SKM-1 (cell line): ENCODE measurements at regions not wholly inside any gene's neighbourhood (a gene's known extent, or its start where the extent isn't known, plus 50 kb on each side); places are given as distances from the start of the nearest gene placed in this dataset.

Experiments
- DNase-seq: peaks from one replicate; lab custom pipeline; 2025; ENCODE audit not compliant: unreplicated experiment; lab: John Stamatoyannopoulos, UW

- no peak for DNase-seq
Observed at GRCh38 chr12:63266988-63267387, 116.0 kb upstream of the AVPR1A start.

GRCh38 chr12:63264629-63265028, 113.6 kb upstream of the AVPR1A start:
- no peak for DNase-seq

GRCh38 chr12:63250486-63250885, 99.5 kb upstream of the AVPR1A start:
- DNase-seq = no peak

DNA sequence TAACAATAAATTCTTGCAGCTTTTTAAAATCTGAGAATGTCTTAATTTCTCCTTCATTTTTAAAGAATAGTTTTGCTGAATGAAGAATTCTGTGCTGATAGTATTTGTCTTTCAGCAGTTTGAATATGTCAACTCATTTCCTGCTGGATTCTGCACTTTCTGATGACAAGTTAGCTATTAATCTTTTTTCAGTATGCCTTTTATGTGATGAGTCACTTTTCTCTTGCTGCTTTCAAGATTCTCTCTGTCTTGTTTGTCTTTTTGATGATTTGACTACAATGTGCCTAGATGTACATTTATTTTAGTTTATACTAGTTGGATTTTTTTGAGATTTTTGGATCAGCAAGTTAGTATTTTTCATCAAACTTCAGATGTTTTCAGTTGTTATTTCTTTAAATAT, 87.9 kb upstream of the AVPR1A start:
- no peak for DNase-seq

DNA sequence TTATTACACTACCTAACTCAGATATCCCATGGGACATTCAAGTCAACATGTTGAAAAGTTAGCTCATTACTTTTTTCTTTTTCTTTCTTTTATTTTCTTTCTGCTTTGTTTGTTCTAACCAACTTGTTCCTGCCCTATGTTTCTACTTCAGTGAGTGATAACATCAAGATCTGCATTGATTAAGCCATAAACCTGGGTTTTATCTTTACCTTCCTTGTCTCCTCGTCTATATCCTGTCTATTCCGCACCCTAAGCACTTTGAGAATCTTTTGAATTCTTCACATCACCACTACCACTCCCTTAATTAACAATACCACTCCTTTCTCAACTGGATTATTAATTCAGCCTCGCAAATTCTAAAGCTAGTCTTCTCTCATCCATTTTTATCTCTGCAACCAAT, 81.9 kb upstream of the AVPR1A start:
- no peak for DNase-seq

- no peak for DNase-seq
Observed at GRCh38 chr12:63228853-63229252, 77.9 kb upstream of the AVPR1A start.

GRCh38 chr12:63226792-63227463, 75.9 kb upstream of the AVPR1A start:
- DNase-seq = no peak

- DNase-seq = no peak
Observed at GRCh38 chr12:63224396-63224795, 73.4 kb upstream of the AVPR1A start.

- no peak for DNase-seq
Observed at GRCh38 chr12:63223128-63223527, 72.1 kb upstream of the AVPR1A start.

DNA sequence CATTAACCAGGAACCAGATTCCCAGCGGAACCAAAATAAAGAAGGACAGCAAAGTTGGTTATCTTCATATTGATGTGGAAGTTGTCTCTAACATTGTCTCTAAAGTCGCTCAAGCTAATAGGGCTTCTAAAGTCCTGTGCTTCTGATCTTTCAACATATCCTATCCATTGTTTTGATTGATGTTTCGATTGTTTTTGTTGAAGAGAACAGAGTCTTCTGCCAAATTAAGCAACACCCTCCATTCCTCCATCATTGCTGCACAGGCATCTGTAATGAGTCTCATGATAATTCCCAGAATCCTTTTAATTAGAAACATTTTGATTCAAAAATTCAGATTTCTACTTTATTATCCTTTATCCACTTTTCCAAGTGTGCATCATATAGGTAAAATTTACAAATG, 71.6 kb upstream of the AVPR1A start:
- no peak for DNase-seq

DNA sequence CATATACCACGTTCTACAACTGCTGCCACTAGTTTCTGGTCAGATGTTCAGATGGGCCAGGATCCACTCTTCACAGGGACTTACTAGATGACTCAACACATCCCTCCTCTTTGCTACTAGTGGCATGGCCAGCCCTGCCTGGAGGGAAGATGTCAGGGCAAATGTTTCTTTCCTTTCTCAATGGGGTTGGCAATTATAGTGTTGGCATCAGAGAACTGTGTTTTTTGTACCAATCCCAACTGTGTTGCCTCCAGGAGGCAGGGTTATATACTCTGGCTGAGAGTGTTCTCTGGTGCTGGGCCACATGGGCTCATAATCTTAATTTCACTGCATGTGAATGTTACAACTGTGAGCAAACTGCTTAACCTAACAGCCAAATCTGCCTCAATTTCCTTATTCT, 69.9 kb upstream of the AVPR1A start:
- DNase-seq = no peak

DNA sequence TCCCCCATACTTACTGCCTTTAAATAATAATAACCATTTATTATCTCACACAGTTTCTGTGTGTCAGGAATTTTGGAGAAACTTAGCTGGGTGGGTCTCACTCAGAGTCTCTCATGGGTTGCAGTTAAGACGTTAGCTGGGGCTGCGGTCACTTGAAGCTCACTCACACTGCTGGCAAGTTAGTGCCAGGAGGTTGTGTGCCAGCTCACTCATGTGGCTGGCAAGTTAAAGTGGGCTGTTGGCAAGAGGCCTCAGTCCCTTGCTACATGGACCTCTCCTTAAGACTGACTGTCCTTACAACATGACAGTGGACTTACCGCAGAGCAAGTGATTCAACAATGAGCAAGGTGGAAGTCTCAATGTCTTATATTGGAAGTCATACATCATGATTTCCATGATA, 61.3 kb upstream of the AVPR1A start:
- DNase-seq = no peak

DNA sequence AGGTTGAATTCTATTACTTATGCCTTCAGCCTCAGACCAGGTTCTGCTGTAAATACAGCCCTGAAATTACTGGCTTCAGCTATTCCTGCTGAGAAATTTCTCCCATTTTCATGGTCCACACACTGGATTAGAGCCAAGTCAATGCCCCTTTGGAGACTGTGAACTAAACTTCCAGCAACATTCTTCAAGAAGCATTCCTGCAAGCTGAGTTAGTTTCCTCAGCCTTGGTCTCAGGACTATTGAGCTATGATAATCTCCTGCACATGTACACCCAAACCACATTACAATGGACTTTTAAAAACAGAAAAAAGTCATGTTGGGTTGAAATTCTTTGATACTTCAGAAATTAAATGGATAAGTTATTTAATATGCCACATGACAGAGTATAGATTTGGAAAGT, 58.0 kb upstream of the AVPR1A start:
- no peak for DNase-seq

DNA sequence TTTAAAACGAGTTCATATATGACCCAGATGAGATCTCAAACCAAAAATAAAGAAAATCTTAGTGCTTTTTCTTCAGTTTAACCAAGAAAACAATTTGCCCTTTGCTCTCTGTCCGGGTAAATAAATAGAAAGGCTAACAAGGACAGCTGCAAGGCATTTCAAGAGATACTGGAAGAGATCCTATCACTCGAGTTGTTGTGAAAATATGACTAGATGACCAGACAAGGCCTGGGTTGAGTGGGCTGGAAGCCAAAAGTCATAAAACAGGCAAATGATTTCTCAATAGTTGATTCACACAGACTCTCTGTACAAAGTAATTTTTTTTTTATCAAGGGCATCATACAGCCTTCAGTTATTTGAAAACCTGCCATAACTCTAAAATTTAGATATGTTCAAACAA, 55.9 kb upstream of the AVPR1A start:
- DNase-seq = no peak

- DNase-seq = no peak
Observed at GRCh38 chr12:63206494-63206893, 55.5 kb upstream of the AVPR1A start.
